GM21717 (cell line): ENCODE measurements at regions not wholly inside any gene's neighbourhood (a gene's known extent, or its start where the extent isn't known, plus 50 kb on each side); places are given as distances from the start of the nearest gene placed in this dataset.
"Not testable (repeated sequence)": the region's sequence is repeated elsewhere in the genome, so short reads cannot be mapped to it uniquely, and the experiment has no call there.

Source experiments
- ATAC-seq: cut with Tn5 transposase; IDR thresholded peaks from one replicate; pipeline ENCODE4 v1.9.1; 2021; ENCODE audit warnings: mild to moderate bottlenecking, moderate library complexity; ENCODE audit not compliant: unreplicated experiment

GRCh38 chr5:13108265-13108664, 836.2 kb downstream of the DNAH5 start:
- ATAC-seq, result no peak

- ATAC-seq, result no peak
Measured at GRCh38 chr5:13107537-13107936, 837.0 kb downstream of the DNAH5 start.

GRCh38 chr5:13081116-13081515, 863.4 kb downstream of the DNAH5 start:
- ATAC-seq, result no peak

DNA sequence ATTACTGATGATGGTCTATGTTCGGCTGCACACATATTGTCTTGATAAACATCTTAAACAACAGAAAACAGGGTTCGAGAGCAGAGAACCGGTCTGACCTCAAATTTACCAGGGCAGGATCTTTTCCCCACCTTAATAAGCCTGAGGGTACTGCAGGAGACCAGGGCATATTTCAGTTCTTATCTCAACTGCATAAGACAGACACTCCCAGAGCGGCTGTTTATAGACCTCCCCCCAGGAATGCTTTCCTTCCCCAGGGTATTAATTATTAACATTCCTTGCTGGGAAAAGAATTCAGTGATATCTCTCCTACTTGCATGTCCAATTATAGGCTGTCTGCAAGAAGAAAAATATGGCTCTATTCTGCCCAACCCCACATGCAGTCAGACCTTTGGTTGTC, 871.6 kb downstream of the DNAH5 start:
- not testable (repeated sequence) for ATAC-seq

DNA sequence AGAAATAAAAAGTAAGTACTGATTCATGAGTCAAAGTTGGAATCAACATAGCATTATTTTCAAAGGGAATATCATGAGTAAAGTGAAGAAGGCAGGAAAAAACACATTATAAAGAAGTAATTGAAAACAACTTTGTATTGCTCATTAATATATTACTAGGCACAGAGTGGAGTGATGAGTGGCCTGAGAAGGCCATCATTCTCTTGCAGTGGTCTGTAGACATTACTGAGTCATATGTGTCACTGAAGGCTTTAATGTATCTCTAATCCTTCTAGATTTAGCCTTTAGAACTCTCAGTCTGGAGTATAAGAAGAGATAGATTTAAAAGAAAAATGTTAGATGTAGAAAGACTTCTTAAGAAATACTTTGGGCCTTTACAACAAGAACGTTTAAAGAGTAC, 881.4 kb downstream of the DNAH5 start:
- no peak for ATAC-seq

DNA sequence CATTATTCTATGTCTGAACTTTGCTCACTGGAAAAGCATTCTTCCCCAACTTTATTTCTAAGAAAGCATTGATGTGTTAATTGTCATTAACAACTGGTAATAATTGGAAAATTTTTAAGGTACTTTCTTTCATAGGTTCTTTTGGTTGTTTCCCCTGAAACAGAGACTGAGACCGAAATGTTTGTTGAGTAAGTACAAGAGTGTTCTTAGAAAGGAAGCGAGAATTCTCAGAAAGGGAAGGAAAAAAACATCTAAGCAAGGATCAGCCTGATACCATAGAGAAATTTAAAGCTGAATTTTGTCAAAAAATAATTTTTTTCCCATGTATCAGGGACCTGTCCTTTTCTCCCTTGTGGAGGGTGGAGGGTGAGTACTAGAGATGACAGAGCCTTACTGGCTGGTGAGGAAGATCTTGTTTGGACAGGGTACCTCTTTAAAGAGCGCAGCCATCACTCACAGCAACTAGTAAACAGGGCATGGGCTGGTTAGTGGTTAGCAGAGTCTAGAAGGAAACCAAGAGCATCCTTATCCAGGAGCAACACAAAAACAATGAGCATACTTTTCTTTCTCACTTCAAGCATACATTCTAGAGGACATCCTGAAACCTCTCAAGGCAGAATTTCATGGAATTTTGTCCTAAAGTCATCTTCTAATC, 898.5 kb downstream of the DNAH5 start:
- ATAC-seq, result no peak

GRCh38 chr5:13034061-13034460, 910.4 kb downstream of the DNAH5 start:
- no peak for ATAC-seq

- no peak for ATAC-seq
Measured at GRCh38 chr5:13029211-13029610, 915.3 kb downstream of the DNAH5 start.

DNA sequence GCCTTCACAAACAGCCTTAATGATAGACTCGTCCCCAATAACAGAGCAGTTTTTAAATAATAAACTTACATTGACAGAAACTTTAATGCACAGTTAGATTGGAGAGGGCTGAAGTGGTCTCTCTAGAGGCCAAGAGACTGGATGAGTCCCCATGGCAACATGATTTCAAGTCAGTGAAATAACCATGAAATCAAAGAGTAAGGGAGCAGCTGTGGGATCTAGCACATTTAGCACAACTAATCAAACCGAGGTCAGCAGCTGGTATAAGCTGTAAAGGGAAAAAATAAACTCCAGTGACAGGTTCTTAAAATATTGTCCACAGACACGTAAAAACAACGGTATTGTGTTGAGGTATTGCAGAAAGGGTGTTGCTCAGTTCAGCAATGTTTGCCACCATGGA, 916.6 kb downstream of the DNAH5 start:
- ATAC-seq, result no peak

GRCh38 chr5:13019729-13020128, 924.8 kb downstream of the DNAH5 start:
- no peak for ATAC-seq

- ATAC-seq, result no peak
Measured at GRCh38 chr5:13003457-13003856, 941.0 kb downstream of the DNAH5 start.

GRCh38 chr5:12999667-13000066, 944.8 kb downstream of the DNAH5 start:
- ATAC-seq, result no peak

DNA sequence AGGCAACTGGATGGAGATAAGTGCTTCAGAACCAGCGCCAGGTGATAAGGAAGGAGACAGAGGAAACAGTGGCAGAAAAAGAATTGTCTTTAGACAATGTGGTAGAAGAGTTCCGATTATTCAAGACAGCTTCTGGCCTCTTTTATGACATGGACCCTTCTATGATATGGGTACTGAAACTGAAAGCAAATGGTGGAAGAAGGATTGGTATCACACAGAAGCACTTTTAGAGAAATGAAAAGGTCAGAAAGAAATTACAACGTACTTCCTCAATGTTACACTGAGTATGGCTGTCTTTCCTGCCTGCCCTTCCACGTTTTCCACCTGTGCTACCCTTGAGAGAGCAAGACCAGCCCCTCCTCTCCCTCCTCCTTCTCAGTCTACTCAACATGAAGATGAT, 959.3 kb downstream of the DNAH5 start:
- no peak for ATAC-seq

DNA sequence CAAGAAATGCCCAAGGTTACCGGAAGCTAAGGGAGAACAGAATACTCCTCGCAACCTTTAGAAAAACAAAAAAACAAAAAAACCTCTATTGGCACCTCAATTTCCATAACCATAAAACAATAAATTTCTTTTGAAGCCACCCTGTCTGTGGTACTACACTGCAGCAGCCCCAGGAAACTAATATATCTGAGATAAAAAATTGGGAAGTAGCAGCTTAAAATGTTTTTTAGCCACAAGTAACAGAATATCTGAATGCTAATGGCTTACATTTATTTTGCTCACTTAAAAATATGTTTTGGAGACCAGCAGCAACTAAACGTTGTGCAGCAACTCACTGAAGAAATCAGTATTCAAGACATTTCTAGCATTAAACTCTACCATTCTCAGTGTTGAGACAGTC, 969.6 kb downstream of the DNAH5 start:
- ATAC-seq, result no peak

GRCh38 chr5:12965804-12966203, 978.7 kb downstream of the DNAH5 start:
- no peak for ATAC-seq

- no peak for ATAC-seq
Measured at GRCh38 chr5:12959713-12960112, 984.8 kb downstream of the DNAH5 start.

- no peak for ATAC-seq
Measured at GRCh38 chr5:12952409-12952808, 992.1 kb downstream of the DNAH5 start.

DNA sequence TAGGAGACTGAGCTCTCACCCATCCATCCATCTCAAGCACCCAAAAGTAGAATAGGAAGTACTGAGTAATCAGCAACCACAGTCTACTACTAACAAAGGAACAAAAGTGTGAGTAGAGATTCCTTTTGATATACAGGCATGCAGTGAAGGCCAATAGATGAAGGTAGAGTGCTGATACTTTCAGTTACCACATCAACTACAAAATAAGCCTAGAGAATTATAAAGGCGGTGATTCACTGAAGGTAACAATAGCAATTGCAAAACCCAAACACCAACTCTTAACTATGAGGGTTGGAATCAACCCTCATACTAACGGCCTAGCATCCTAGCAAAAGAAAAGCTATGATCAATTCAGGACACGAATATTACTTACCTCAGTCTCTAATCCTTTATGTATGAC, 992.6 kb downstream of the DNAH5 start:
- no peak for ATAC-seq

GRCh38 chr5:12947379-12947778, 997.1 kb downstream of the DNAH5 start:
- no peak for ATAC-seq

DNA sequence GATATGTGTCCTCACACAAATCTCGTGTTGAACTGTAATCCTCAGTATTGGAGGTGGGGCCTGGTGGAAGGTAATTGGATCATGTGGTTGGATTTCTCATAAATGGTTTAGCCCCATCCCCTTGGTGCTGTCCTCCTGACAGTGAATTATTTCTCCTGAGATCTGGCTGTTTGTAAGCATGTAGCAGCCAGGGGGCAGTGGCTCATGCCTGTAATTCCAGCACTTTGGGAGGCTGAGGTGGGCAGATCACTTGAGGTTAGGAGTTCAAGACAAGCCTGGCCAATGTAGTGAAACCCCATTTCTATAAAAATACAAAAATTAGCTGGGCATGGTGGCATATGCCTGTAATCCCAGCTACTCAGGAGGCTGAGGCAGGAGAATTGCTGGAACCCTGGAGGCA, 999.0 kb downstream of the DNAH5 start:
- not testable (repeated sequence) for ATAC-seq

GRCh38 chr5:12936221-12936620, 1008.3 kb downstream of the DNAH5 start:
- no peak for ATAC-seq

- no peak for ATAC-seq
Measured at GRCh38 chr5:12934722-12935121, 1009.8 kb downstream of the DNAH5 start.

- ATAC-seq, result no peak
Measured at GRCh38 chr5:12920527-12920926, 1016.3 kb upstream of the CTNND2 start.
